MCF 10A (cell line): ENCODE measurements at regions not wholly inside any gene's neighbourhood (a gene's known extent, or its start where the extent isn't known, plus 50 kb on each side); places are given as distances from the start of the nearest gene placed in this dataset.

Experiments
- BruUV-seq: library from RNA; stranded (reverse); fragments of 400-500 nt; replicated peaks from 2 replicates; lab custom pipeline; 2021; lab: Mats Ljungman, UMichigan
- CTCF ChIA-PET: fragments of 300-600 bp; sonication (Branson Sonifier 250); formaldehyde crosslinking; extraction: SDS; loops from one replicate; lab custom pipeline; 2021; ENCODE audit warnings: antibody characterized with exemption, inconsistent platforms; lab: Yijun Ruan, JAX
- POLR2A ChIA-PET: fragments of 300-600, 350-650 bp; sonication (Branson Sonifier 250); formaldehyde crosslinking; extraction: SDS; loops from one replicate; lab custom pipeline; 2020; ENCODE audit warnings: antibody characterized with exemption, inconsistent platforms; lab: Yijun Ruan, JAX
- DNase-seq: peaks from one replicate; pipeline ENCODE4 v3.0.0-alpha.2; 2018; ENCODE audit not compliant: unreplicated experiment
- H3K27ac Mint-ChIP-seq: one replicate; pipeline ENCODE4 v1.8.0; 2022; ENCODE audit warnings: mild to moderate bottlenecking, low read depth, mixed read lengths; ENCODE audit not compliant: unreplicated experiment
- H3K27me3 Mint-ChIP-seq: one replicate; pipeline ENCODE4 v1.8.0; 2022; ENCODE audit warnings: mixed read lengths; ENCODE audit not compliant: insufficient read depth, unreplicated experiment
- H3K36me3 Mint-ChIP-seq: one replicate; pipeline ENCODE4 v1.8.0; 2022; ENCODE audit warnings: mild to moderate bottlenecking, moderate library complexity, mixed read lengths; ENCODE audit not compliant: insufficient read depth, unreplicated experiment
- H3K4me1 Mint-ChIP-seq: one replicate; pipeline ENCODE4 v1.8.0; 2022; ENCODE audit warnings: mixed read lengths; ENCODE audit not compliant: insufficient read depth, unreplicated experiment
- H3K4me3 Mint-ChIP-seq: one replicate; pipeline ENCODE4 v1.8.0; 2022; ENCODE audit warnings: mild to moderate bottlenecking, moderate library complexity, mixed read lengths; ENCODE audit not compliant: unreplicated experiment
- H3K9me3 Mint-ChIP-seq: one replicate; pipeline ENCODE4 v1.8.0; 2022; ENCODE audit warnings: mixed read lengths; ENCODE audit not compliant: unreplicated experiment
- CTCF ChIP-seq: fragments of 200-600 bp; IDR thresholded peaks from one replicate; pipeline ENCODE4 v1.8.0; 2022; ENCODE audit warnings: antibody characterized with exemption, mild to moderate bottlenecking; ENCODE audit not compliant: unreplicated experiment
- intact Hi-C: fragments of 100-400 bp; cut with micrococcal nuclease; formaldehyde crosslinking; loops from 2 replicates; pipeline ENCODE4 v1.14.1; 2022

DNA sequence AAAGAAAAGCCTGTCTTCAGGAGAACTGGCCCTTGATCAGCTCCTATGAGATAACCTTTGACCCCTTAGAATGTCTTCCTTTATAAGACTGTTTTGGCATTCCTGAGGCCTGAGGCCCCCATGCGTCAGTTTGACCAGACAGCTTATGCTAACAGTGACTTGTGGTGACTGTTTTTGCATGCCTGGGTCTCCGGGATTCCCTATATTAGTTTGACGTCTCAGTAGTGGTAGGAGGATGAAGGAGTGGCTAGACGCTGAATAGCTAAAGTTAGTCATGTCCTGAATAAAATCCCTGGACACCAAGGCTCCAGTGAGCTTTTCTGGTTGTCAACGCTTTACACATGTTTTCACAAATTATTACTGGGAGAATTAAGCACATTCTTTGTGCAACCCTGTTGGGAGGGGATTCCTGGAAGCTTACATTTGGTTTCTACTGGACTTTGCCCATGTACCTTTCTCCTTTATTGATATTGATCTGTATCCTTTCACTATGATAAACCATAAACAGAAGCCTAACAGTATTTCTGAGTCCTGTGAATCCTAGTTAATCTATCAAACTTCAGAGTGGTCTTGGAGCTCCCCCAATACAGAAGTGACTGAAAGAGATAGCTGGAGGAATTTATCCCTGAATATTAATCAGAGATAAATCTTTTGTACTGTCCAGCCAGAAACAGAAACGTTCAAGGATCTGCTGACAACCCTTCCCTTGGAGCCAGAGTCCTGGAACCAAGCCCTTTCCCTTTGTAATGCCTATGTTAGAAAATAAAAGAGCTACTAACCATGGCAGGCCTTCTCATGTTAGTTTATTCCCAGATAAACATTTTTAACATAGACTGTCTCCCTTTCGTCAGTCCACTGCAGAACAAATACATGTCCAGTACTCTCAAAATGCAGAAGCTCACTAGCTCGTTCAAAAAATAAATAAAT is 479.2 kb downstream of the RPS29 start:
- POLR2A ChIA-PET = no interaction called here

DNA sequence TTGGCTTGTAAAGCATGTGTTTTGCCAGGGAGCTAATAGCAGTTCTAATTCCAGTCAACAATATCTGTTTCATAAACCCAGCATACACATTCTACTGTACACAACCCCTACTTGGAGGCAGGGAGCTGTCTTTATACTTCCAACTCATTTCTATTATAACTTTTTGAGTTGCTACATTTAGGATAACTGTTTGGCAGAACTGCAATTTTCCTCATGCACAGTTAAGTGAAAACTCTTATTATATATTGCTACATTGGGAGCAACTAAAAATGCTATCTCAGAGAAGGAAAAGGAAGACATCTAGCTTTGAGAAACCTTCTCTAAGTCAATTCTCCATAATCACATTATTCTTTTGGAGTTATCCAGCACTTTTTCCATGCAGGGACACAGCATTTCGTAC is 480.2 kb downstream of the RPS29 start:
- Mint-ChIP-seq H3K9me3 (peaks cover 8% of the 10 kb centered on the region), H3K27me3 (no peaks in the 10 kb centered on the region), H3K36me3 (peaks cover 7% of the 10 kb centered on the region), H3K27ac (no peak overlapping the region), H3K4me1 (no peaks in the 10 kb centered on the region), H3K4me3 (no peak overlapping the region)
- TF ChIP-seq CTCF = no peak
- ChIA-PET CTCF (no interaction called here), POLR2A (no interaction called here)
- intact Hi-C loops = no loop called here
- DNase-seq = no peak
- no TSS peak for BruUV-seq

More for the DNA sequence above, 479.2 kb downstream of the RPS29 start:
- BruUV-seq = no TSS peak
- TF ChIP-seq CTCF = no peak
- no peak for DNase-seq
- CTCF ChIA-PET = interaction anchor here (0.6 to 0.8 kb wide), 3 partner anchors 11 to 155 kb away, joined by 3 read pairs; no protein-coding TSS in a partner anchor
- Mint-ChIP-seq H3K4me1 (no peaks in the 10 kb centered on the region), H3K9me3 (peaks cover 11% of the 10 kb centered on the region), H3K36me3 (peaks cover 7% of the 10 kb centered on the region), H3K4me3 (no peak overlapping the region), H3K27ac (no peak overlapping the region), H3K27me3 (no peaks in the 10 kb centered on the region)
- intact Hi-C loops = no loop called here

- no TSS peak for BruUV-seq
- Mint-ChIP-seq H3K27me3 (no peaks in the 10 kb centered on the region), H3K4me1 (no peaks in the 10 kb centered on the region), H3K4me3 (no peak overlapping the region), H3K36me3 (peaks cover 7% of the 10 kb centered on the region), H3K9me3 (peaks cover 8% of the 10 kb centered on the region), H3K27ac (no peak overlapping the region)
- ChIA-PET POLR2A (no interaction called here), CTCF (no interaction called here)
- intact Hi-C loops = no loop called here
- no peak for DNase-seq
- TF ChIP-seq CTCF = no peak
These were observed 480.7 kb downstream of the RPS29 start for GRCh38 chr14:49105512-49105911.

GRCh38 chr14:49092345-49092744 is 493.8 kb downstream of the RPS29 start:
- intact Hi-C loops = no loop called here
- no peak overlapping the region for H3K4me3 Mint-ChIP-seq
- POLR2A ChIA-PET = no interaction called here
- H3K4me1 Mint-ChIP-seq = no peaks in the 10 kb centered on the region
- peaks cover 5% of the 10 kb centered on the region for H3K9me3 Mint-ChIP-seq
- no peaks in the 10 kb centered on the region for H3K27me3 Mint-ChIP-seq
- no peak overlapping the region for H3K27ac Mint-ChIP-seq
- DNase-seq = no peak
- H3K36me3 Mint-ChIP-seq = no peaks in the 10 kb centered on the region
- CTCF ChIA-PET = no interaction called here
- no TSS peak for BruUV-seq
- no peak for TF ChIP-seq CTCF
